K562 (cell line): ENCODE measurements at regions not wholly inside any gene's neighbourhood (a gene's known extent, or its start where the extent isn't known, plus 50 kb on each side); places are given as distances from the start of the nearest gene placed in this dataset.

Source experiments
- ATAC-seq: fragments of 200-7000 bp; cut with Tn5 transposase; 3 replicates; pipeline ENCODE4 v1.9.1; 2020; ENCODE audit warnings: moderate library complexity
- BruUV-seq: library from RNA; stranded (reverse); fragments of 400-500 nt; replicated peaks from 2 replicates; lab custom pipeline; 2021; lab: Mats Ljungman, UMichigan
- CTCF ChIA-PET: fragments of 300-600 bp; formaldehyde crosslinking; extraction: SDS; loops from one replicate; lab custom pipeline; 2021; ENCODE audit warnings: low intra/inter-chr PET ratio; lab: Yijun Ruan, JAX
- POLR2A ChIA-PET: fragments of 300-600, 350-650 bp; sonication (Branson Sonifier 250); formaldehyde crosslinking; extraction: SDS; loops from one replicate; lab custom pipeline; 2021; ENCODE audit warnings: antibody characterized with exemption, inconsistent platforms; lab: Yijun Ruan, JAX
- DNase-seq, 4 experiments: peaks; one replicate each; pipeline versions ENCODE4 v3.0.0 to v3.0.0-alpha.2; 2011 to 2018; ENCODE audit warnings: low spot score in 3 of 4, mixed read lengths in 3 of 4; ENCODE audit errors: extremely low read depth in 1 of 4
- FAIRE-seq: peaks from 2 replicates; lab custom pipeline; 2011; peaks lifted over from hg19 to GRCh38; lab: Jason Lieb, UNC
- H2AFZ ChIP-seq: 2 replicates; pipeline ENCODE4 v1.6.0; 2011; ENCODE audit warnings: low read depth, low read length, control low read depth, inconsistent platforms
- H3K27ac ChIP-seq: fragments of 200-600 bp; 3 replicates; pipeline ENCODE4 v1.8.0; 2011; ENCODE audit warnings: low read depth, mild to moderate bottlenecking, control low read depth, inconsistent platforms, low read length, moderate library complexity, mixed read lengths; ENCODE audit errors: extremely low read depth
- H3K27me3 ChIP-seq, 2 experiments: fragments of 300-600 bp in 1 of 2; 2 replicates in 1 of 2; 3 replicates in 1 of 2; pipeline versions ENCODE4 v1.6.0 to v1.8.0; 2011; ENCODE audit warnings: inconsistent platforms in 2 of 2, low read length in 2 of 2, mild to moderate bottlenecking in 1 of 2, mixed read lengths in 1 of 2, moderate library complexity in 1 of 2; ENCODE audit not compliant: control insufficient read depth in 2 of 2, insufficient read depth in 2 of 2
- H3K36me3 ChIP-seq: fragments of 300-600 bp; 3 replicates; pipeline ENCODE4 v1.8.0; 2011; ENCODE audit warnings: mild to moderate bottlenecking, low read length, inconsistent platforms; ENCODE audit not compliant: control insufficient read depth, insufficient read depth
- H3K4me1 ChIP-seq, 2 experiments: fragments of 200-600 bp in 1 of 2; replicated peaks in 1 of 2; 2 replicates in 1 of 2; 3 replicates in 1 of 2; pipeline versions ENCODE4 v1.5.1 to v1.8.0; 2011; ENCODE audit warnings: inconsistent platforms in 2 of 2, low read length in 2 of 2, mild to moderate bottlenecking in 1 of 2, mixed read lengths in 1 of 2, moderate library complexity in 1 of 2; ENCODE audit not compliant: control insufficient read depth in 2 of 2, insufficient read depth in 2 of 2
- H3K4me2 ChIP-seq: 2 replicates; pipeline ENCODE4 v1.6.1; 2011; ENCODE audit warnings: low read length, control low read depth, inconsistent platforms, mixed read lengths; ENCODE audit not compliant: insufficient read depth
- H3K4me3 ChIP-seq: fragments of 200-600 bp; sonication (generic), shearing (Covaris generic); 2 replicates; pipeline ENCODE4 v1.5.1; 2016; ENCODE audit warnings: control low read depth, inconsistent platforms
- H3K79me2 ChIP-seq: fragments of 200-600 bp; 3 replicates; pipeline ENCODE4 v1.8.0; 2011; ENCODE audit warnings: low read length, inconsistent platforms; ENCODE audit not compliant: control insufficient read depth, insufficient read depth
- H3K9ac ChIP-seq, 2 experiments: 2 replicates each; pipeline versions ENCODE4 v1.6.0 to v1.6.1; 2011; ENCODE audit warnings: low read depth in 2 of 2, low read length in 2 of 2, control low read depth in 1 of 2, inconsistent platforms in 1 of 2, mild to moderate bottlenecking in 1 of 2, mixed read lengths in 1 of 2; ENCODE audit not compliant: insufficient read depth in 1 of 2
- H3K9me1 ChIP-seq: one replicate; pipeline ENCODE4 v1.6.0; 2011; ENCODE audit warnings: inconsistent platforms, mild to moderate bottlenecking, low read length, moderate library complexity; ENCODE audit not compliant: control insufficient read depth, insufficient read depth
- H3K9me3 ChIP-seq: replicated peaks from 2 replicates; pipeline ENCODE4 v1.5.1; 2011; ENCODE audit warnings: low read depth, low read length, inconsistent platforms; ENCODE audit not compliant: control insufficient read depth, insufficient read depth
- H4K20me1 ChIP-seq: replicated peaks from 2 replicates; pipeline ENCODE4 v1.6.1; 2011; ENCODE audit warnings: low read length, inconsistent platforms, mixed read lengths; ENCODE audit not compliant: control insufficient read depth, insufficient read depth
- CBFA2T2 ChIP-seq: fragments of 450-650 bp; conservative IDR thresholded peaks from 2 replicates; pipeline ENCODE4 v1.6.1; 2017; ENCODE audit warnings: mild to moderate bottlenecking
- ZNF561 ChIP-seq: fragments of 450-650 bp; formaldehyde crosslinking; conservative IDR thresholded peaks from 2 replicates; pipeline ENCODE4 v1.4.0; 2020; ENCODE audit warnings: mild to moderate bottlenecking, moderate library complexity
- WGBS: fragments of 100-300 bp; shearing (Covaris generic); methylation state at CpG from one replicate; pipeline ENCODE4 v1.1.6; 2016; ENCODE audit warnings: low coverage, mixed read lengths; ENCODE audit not compliant: insufficient coverage; ENCODE audit errors: missing lambda C conversion rate; 5-methylcytosine and 5-hydroxymethylcytosine counted together
- in situ Hi-C: fragments of 300-500 bp; cut with MboI; formaldehyde crosslinking; loops from 4 replicates; pipeline ENCODE4 v1.15.0; 2018; ENCODE audit warnings: inconsistent platforms, mixed read lengths
- intact Hi-C: fragments of 100-400 bp; cut with micrococcal nuclease; formaldehyde crosslinking; loops from 2 replicates; pipeline ENCODE4 v1.14.2; 2022
- TF ChIP-seq, protein P1 (sequence below), 2 experiments: fragments of 250-450 bp in 1 of 2; fragments of 450-650 bp in 1 of 2; sonication (Bioruptor Pico) in 1 of 2; IDR thresholded peaks; 2 replicates each; pipeline versions ENCODE4 v1.6.1 to v1.8.0; 2016 to 2021; ENCODE audit warnings: mild to moderate bottlenecking in 2 of 2, moderate library complexity in 2 of 2, missing compliant biosample characterization in 1 of 2, missing genetic modification characterization in 1 of 2
- TF ChIP-seq, protein P2 (sequence below): IDR thresholded peaks from 2 replicates; pipeline ENCODE4 v1.6.1; 2016; ENCODE audit warnings: missing genetic modification characterization, missing compliant biosample characterization

DNA sequence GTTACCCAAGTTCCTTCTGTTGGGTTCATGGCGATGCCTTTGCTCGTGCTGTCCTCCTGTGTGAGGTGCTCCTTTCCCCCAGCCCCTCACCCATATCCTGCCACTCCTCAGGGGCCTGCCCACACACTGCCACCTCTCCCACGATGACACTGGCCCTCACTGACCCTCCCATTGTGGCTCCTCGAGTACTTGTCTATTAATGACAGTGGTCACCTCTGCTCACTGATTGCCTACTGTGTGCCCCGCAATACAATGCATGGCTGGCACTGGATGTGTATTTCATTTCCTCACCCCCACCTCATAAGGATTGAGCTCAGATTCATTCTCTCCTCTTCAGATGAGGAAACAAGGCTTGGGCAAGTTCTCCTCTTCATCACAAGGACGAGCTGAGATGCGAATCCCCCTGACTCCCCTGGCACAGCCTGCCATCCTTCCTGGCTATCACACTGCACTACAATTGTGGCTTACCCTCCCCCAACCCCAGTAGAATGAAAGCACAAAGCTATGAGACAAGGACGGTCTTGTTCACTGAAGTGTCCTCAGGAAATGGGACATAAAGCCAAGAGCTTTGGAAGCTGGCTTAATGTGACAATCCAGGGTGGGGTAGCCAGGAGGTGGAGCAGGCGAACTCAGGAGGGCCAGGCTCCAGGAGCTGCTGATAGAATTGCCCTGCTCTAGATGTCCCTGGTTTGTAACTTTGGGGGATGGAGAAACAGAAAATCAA, 93.9 kb upstream of the RAB12 start:
- TF ChIP-seq, protein P1, sequence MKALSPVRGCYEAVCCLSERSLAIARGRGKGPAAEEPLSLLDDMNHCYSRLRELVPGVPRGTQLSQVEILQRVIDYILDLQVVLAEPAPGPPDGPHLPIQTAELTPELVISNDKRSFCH (CRISPR knock-in tag; IDR thresholded peaks at IDR 0.05) = no peak
- TF ChIP-seq, protein P1 (tag; IDR thresholded peaks at IDR 0.05) = no peak
- TF ChIP-seq, protein P2, sequence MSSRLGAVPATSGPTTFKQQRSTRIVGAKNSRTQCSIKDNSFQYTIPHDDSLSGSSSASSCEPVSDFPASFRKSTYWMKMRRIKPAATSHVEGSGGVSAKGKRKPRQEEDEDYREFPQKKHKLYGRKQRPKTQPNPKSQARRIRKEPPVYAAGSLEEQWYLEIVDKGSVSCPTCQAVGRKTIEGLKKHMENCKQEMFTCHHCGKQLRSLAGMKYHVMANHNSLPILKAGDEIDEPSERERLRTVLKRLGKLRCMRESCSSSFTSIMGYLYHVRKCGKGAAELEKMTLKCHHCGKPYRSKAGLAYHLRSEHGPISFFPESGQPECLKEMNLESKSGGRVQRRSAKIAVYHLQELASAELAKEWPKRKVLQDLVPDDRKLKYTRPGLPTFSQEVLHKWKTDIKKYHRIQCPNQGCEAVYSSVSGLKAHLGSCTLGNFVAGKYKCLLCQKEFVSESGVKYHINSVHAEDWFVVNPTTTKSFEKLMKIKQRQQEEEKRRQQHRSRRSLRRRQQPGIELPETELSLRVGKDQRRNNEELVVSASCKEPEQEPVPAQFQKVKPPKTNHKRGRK (tag) = no peak
- TF ChIP-seq ZNF561 (CRISPR knock-in tag) = no peak
- TF ChIP-seq CBFA2T2 = no peak
- no peak overlapping the region for H2AFZ ChIP-seq
- intact Hi-C loops (no loop called here), in situ Hi-C loops (no loop called here)
- H3K9me3 ChIP-seq = no peaks in the 10 kb centered on the region
- no peaks in the 10 kb centered on the region for H3K4me1 ChIP-seq
- H4K20me1 ChIP-seq = no peaks in the 10 kb centered on the region; the same call in 1 of the 2 replicates
- ATAC-seq = no peak
- FAIRE-seq = no peak
- H3K4me3 ChIP-seq = no peak overlapping the region
- no peak overlapping the region for H3K27ac ChIP-seq
- no peak overlapping the region for H3K9ac ChIP-seq
- BruUV-seq = no TSS peak
- no peaks in the 10 kb centered on the region for H3K79me2 ChIP-seq
- DNase-seq = no peak
- 1% methylated on average over 9 of the region's 9 CpGs for WGBS
- no peaks in the 10 kb centered on the region for H3K36me3 ChIP-seq
- POLR2A ChIA-PET = interaction anchor here (0.7 to 1.8 kb wide), 3 partner anchors 9 to 547 kb away, joined by 3 to 6 read pairs (median 4); no protein-coding TSS in a partner anchor
- CTCF ChIA-PET = interaction anchor here (0.6 kb wide), 1 partner anchor 588 kb away, joined by 4 read pairs; no protein-coding TSS in a partner anchor
- H3K4me2 ChIP-seq = no peak overlapping the region
- no peaks in the 10 kb centered on the region for H3K9me1 ChIP-seq
- H3K27me3 ChIP-seq = peaks cover 16 to 31% of the 10 kb centered on the region in 2 experiments; a peak in 3 of 5 replicates
